ENCODE measurements at regions not wholly inside any gene's neighbourhood (a gene's known extent, or its start where the extent isn't known, plus 50 kb on each side); places are given as distances from the start of the nearest gene placed in this dataset.
A peak's percentile ranks its signal among the peaks of the same experiment; 100 is the strongest.

- H3K4me3 ChIP-seq (ENCODE audit: low read depth, poor library complexity, severe bottlenecking) = no peak overlapping the region
- 70% methylated on average over 15 of the region's 15 CpGs for WGBS, 2 donors
- intact Hi-C loops (cut with DNase I; ENCODE audit: low total_unique reads) = loop anchor here (10.0 kb wide), 1 partner anchor 375 kb away; no protein-coding TSS in a partner anchor
- peak in 1 of 2 donors; percentile 81 for DNase-seq (ENCODE audit: low spot score in 2 of 2)
- TF ChIP-seq POLR2A (IDR thresholded peaks at IDR 0.05) = no peak
- no peak for TF ChIP-seq CTCF (IDR thresholded peaks at IDR 0.05)
Observed at GRCh38 chr1:234979296-234980279, 149.0 kb downstream of the TOMM20 start.

- intact Hi-C loops (cut with DNase I; ENCODE audit: low total_unique reads) = no loop called here
- WGBS, 2 donors = 47 to 62% methylated on average over 14 of the region's 14 CpGs
- no peak for TF ChIP-seq POLR2A (IDR thresholded peaks at IDR 0.05)
- TF ChIP-seq CTCF (IDR thresholded peaks at IDR 0.05) = no peak
- DNase-seq (ENCODE audit: low spot score in 2 of 2) = peak; percentile 71 to 92
- H3K4me3 ChIP-seq (ENCODE audit: low read depth, poor library complexity, severe bottlenecking) = no peak overlapping the region
Observed at GRCh38 chr1:234978397-234979295, 150.0 kb downstream of the TOMM20 start.

- intact Hi-C loops (cut with DNase I; ENCODE audit: low total_unique reads) = no loop called here
- DNase-seq (ENCODE audit: low spot score in 2 of 2) = peak in 1 of 2 donors; percentile 82
- TF ChIP-seq POLR2A (IDR thresholded peaks at IDR 0.05) (no peak), CTCF (IDR thresholded peaks at IDR 0.05) (no peak)
- 78 to 83% methylated on average over 7 of the region's 7 CpGs for WGBS, 2 donors
- no peak overlapping the region for H3K4me3 ChIP-seq (ENCODE audit: low read depth, poor library complexity, severe bottlenecking)
Observed at GRCh38 chr1:234977875-234978396, 150.7 kb downstream of the TOMM20 start.

GRCh38 chr1:234976861-234977680, 151.6 kb downstream of the TOMM20 start:
- no peak overlapping the region for H3K4me3 ChIP-seq (ENCODE audit: low read depth, poor library complexity, severe bottlenecking)
- peak in 1 of 2 donors; percentile 68 for DNase-seq (ENCODE audit: low spot score in 2 of 2)
- intact Hi-C loops (cut with DNase I; ENCODE audit: low total_unique reads) = no loop called here
- WGBS, 2 donors = 82 to 86% methylated on average over 15 of the region's 15 CpGs
- TF ChIP-seq CTCF (IDR thresholded peaks at IDR 0.05) = no peak
- no peak for TF ChIP-seq POLR2A (IDR thresholded peaks at IDR 0.05)
